DOHH2 (cell line): ENCODE measurements at regions not wholly inside any gene's neighbourhood (a gene's known extent, or its start where the extent isn't known, plus 50 kb on each side); places are given as distances from the start of the nearest gene placed in this dataset.

ENCODE experiments used
- H3F3A ChIP-seq: fragments of 200-600 bp; sonication (generic), shearing (Covaris generic); 2 replicates; pipeline ENCODE4 v1.6.0; 2016; ENCODE audit warnings: antibody characterized with exemption, mild to moderate bottlenecking; ENCODE audit not compliant: control insufficient read depth, insufficient read depth
- H3K27ac ChIP-seq: fragments of 200-600 bp; sonication (generic); 2 replicates; pipeline ENCODE4 v1.5.1; 2014; ENCODE audit warnings: low read depth, mild to moderate bottlenecking, low read length, moderate library complexity
- H3K27me3 ChIP-seq: fragments of 200-600 bp; sonication (generic); 2 replicates; pipeline ENCODE4 v1.6.1; 2014; ENCODE audit warnings: mild to moderate bottlenecking, low read length, mixed read lengths; ENCODE audit not compliant: control insufficient read depth
- H3K36me3 ChIP-seq: fragments of 200-600 bp; sonication (generic); 2 replicates; pipeline ENCODE4 v1.6.1; 2014; ENCODE audit warnings: mild to moderate bottlenecking, low read length, moderate library complexity, mixed read lengths; ENCODE audit not compliant: control insufficient read depth
- H3K4me1 ChIP-seq: fragments of 200-600 bp; sonication (generic); 2 replicates; pipeline ENCODE4 v1.6.1; 2014; ENCODE audit warnings: mild to moderate bottlenecking, low read length, mixed read lengths; ENCODE audit not compliant: control insufficient read depth
- H3K4me2 ChIP-seq: fragments of 200-600 bp; sonication (generic); 2 replicates; pipeline ENCODE4 v1.6.0; 2014; ENCODE audit warnings: mild to moderate bottlenecking, low read length, moderate library complexity
- H3K4me3 ChIP-seq: fragments of 200-600 bp; sonication (generic); 2 replicates; pipeline ENCODE4 v1.5.1; 2014; ENCODE audit warnings: mild to moderate bottlenecking, low read length, mixed read lengths
- H3K79me2 ChIP-seq: fragments of 200-600 bp; sonication (generic); 2 replicates; pipeline ENCODE4 v1.6.1; 2014; ENCODE audit warnings: mild to moderate bottlenecking, low read length, mixed read lengths; ENCODE audit not compliant: control insufficient read depth
- H3K9me2 ChIP-seq: fragments of 200-600 bp; sonication (generic); replicated peaks from 2 replicates; pipeline ENCODE4 v1.6.1; 2014; ENCODE audit warnings: mild to moderate bottlenecking, low read length, mixed read lengths; ENCODE audit not compliant: control insufficient read depth
- H3K9me3 ChIP-seq: fragments of 200-600 bp; sonication (generic); 2 replicates; pipeline ENCODE4 v1.6.1; 2014; ENCODE audit warnings: antibody characterized with exemption, low read length, mixed read lengths; ENCODE audit not compliant: control insufficient read depth, insufficient read depth
- H4K20me1 ChIP-seq: fragments of 200-600 bp; sonication (generic); 2 replicates; pipeline ENCODE4 v1.6.0; 2014; ENCODE audit warnings: low read depth, mild to moderate bottlenecking, antibody characterized with exemption, low read length, moderate library complexity; ENCODE audit not compliant: control insufficient read depth, insufficient read depth
- EZH2phosphoT487 ChIP-seq: fragments of 200-600 bp; sonication (generic); IDR thresholded peaks from 2 replicates; pipeline ENCODE4 v1.6.1; 2017; ENCODE audit warnings: borderline replicate concordance, mild to moderate bottlenecking, antibody characterized with exemption, low read length, moderate library complexity, mixed read lengths
- TF ChIP-seq, protein P1 (sequence below): fragments of 200-600 bp; sonication (generic); IDR thresholded peaks from one replicate; pipeline ENCODE4 v1.5.1; 2014; ENCODE audit warnings: antibody characterized with exemption, mild to moderate bottlenecking, low read depth, low read length; ENCODE audit not compliant: poor library complexity, severe bottlenecking

DNA sequence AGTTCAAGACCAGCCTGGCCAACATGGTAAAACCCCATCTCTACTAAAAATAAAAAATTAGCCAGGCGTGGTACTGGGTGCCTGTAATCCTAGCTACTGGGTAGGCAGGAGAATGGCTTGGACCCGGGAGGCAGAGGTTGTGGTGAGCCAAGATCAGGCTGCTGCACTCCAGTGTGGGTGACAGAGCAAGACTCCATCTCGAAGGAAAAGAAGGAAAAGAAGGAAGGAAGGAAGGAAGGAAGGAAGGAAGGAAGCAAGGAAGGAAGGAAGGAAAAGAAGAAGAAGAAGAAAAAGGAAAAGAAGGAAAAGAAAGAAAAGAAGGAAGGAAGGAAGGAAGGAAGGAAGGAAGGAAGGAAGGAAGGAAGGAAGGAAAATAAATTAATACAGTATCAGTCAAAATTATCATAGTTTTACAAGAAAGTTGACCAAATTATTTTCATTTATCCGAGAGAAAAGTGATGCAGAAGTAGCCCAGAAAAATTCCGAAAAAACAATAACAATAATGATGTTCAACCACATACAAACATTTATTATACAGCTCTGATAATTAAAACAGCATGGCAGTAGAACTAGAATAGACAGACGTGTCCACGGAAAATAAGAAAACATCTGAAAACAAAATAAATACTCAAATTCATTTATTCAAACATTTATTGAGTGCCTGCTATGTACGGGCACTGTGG is 292.4 kb upstream of the MKLN1 start:
- H3K79me2 ChIP-seq = peaks cover 93% of the 10 kb centered on the region
- no peaks in the 10 kb centered on the region for H3K9me3 ChIP-seq
- no peak overlapping the region for H3K27ac ChIP-seq
- no peak overlapping the region for H3K4me2 ChIP-seq
- no peaks in the 10 kb centered on the region for H3K27me3 ChIP-seq
- peaks cover 37% of the 10 kb centered on the region for H3K4me1 ChIP-seq
- peaks cover 41% of the 10 kb centered on the region for H3K36me3 ChIP-seq
- peaks cover 36% of the 10 kb centered on the region; the same call in 1 of the 2 replicates for H4K20me1 ChIP-seq
- no peak overlapping the region for H3K4me3 ChIP-seq
- TF ChIP-seq EZH2phosphoT487 = no peak
- TF ChIP-seq, protein P1, sequence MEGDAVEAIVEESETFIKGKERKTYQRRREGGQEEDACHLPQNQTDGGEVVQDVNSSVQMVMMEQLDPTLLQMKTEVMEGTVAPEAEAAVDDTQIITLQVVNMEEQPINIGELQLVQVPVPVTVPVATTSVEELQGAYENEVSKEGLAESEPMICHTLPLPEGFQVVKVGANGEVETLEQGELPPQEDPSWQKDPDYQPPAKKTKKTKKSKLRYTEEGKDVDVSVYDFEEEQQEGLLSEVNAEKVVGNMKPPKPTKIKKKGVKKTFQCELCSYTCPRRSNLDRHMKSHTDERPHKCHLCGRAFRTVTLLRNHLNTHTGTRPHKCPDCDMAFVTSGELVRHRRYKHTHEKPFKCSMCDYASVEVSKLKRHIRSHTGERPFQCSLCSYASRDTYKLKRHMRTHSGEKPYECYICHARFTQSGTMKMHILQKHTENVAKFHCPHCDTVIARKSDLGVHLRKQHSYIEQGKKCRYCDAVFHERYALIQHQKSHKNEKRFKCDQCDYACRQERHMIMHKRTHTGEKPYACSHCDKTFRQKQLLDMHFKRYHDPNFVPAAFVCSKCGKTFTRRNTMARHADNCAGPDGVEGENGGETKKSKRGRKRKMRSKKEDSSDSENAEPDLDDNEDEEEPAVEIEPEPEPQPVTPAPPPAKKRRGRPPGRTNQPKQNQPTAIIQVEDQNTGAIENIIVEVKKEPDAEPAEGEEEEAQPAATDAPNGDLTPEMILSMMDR = no peak
- no peaks in the 10 kb centered on the region for H3K9me2 ChIP-seq
- H3F3A ChIP-seq = peaks cover 5% of the 10 kb centered on the region; the same call in 1 of the 2 replicates

DNA sequence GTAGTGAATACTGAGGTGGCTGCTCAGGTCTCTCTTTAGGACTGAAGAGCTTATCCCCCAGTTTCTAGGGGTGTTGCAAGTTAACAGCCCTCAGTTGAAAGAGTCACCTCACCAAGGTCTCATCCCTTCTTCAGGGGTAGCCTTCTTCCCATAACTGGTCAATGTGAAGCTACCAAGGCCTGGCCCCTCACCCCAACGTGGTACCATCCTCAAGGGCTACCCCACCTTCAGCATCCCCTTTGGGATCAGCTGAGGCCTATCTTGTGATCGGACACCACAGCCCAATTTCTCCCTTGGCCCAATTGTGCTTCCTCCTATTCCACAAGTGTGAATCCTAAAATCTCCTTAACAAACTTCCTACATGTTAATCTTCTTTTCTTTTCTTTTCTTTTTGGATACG is 289.5 kb upstream of the MKLN1 start:
- Histone ChIP-seq H3K4me2 (no peak overlapping the region), H3K4me3 (no peak overlapping the region), H3K27me3 (no peaks in the 10 kb centered on the region), H3F3A (peaks cover 13% of the 10 kb centered on the region), H3K9me2 (no peaks in the 10 kb centered on the region), H4K20me1 (peaks cover 27% of the 10 kb centered on the region; the same call in 1 of the 2 replicates), H3K79me2 (peaks cover 89% of the 10 kb centered on the region), H3K36me3 (peaks cover 38% of the 10 kb centered on the region), H3K4me1 (peaks cover 22% of the 10 kb centered on the region), H3K27ac (no peak overlapping the region), H3K9me3 (no peaks in the 10 kb centered on the region)
- no peak for TF ChIP-seq EZH2phosphoT487
- TF ChIP-seq, protein P1 = no peak

DNA sequence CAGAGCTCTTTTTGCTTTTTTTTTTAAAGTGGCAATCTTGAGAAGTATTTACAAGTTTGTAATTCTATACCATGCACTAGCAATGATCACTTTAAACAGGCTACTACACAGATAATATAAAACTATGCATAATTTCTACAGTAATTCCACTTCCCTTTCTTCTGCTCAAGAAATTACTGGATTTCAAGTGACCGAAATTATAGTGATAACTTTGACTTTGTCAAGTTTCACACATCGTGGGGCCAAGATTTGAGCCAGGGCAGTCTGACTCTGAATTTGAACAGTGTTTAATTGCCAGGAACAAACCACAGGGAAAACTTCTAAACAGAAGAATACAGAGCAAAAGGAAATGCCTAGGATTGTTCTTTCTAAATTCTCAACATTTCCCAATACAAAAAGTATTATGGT is 288.3 kb upstream of the MKLN1 start:
- H3K9me2 ChIP-seq = no peaks in the 10 kb centered on the region
- no peak overlapping the region for H3K4me3 ChIP-seq
- H3K36me3 ChIP-seq = peaks cover 27% of the 10 kb centered on the region
- peaks cover 10% of the 10 kb centered on the region for H3F3A ChIP-seq
- H3K4me1 ChIP-seq = peaks cover 14% of the 10 kb centered on the region
- no peaks in the 10 kb centered on the region for H3K9me3 ChIP-seq
- TF ChIP-seq, protein P1 = no peak
- no peak for TF ChIP-seq EZH2phosphoT487
- no peaks in the 10 kb centered on the region for H3K27me3 ChIP-seq
- no peak overlapping the region for H3K4me2 ChIP-seq
- peaks cover 24% of the 10 kb centered on the region; the same call in 1 of the 2 replicates for H4K20me1 ChIP-seq
- no peak overlapping the region for H3K27ac ChIP-seq
- peaks cover 84% of the 10 kb centered on the region for H3K79me2 ChIP-seq
